Central memory CD4-positive, alpha-beta T cell (primary cell): ENCODE measurements at regions not wholly inside any gene's neighbourhood (a gene's known extent, or its start where the extent isn't known, plus 50 kb on each side); places are given as distances from the start of the nearest gene placed in this dataset.

ENCODE experiments used
- DNase-seq: peaks from one replicate; pipeline ENCODE4 v3.0.0; 2022

DNA sequence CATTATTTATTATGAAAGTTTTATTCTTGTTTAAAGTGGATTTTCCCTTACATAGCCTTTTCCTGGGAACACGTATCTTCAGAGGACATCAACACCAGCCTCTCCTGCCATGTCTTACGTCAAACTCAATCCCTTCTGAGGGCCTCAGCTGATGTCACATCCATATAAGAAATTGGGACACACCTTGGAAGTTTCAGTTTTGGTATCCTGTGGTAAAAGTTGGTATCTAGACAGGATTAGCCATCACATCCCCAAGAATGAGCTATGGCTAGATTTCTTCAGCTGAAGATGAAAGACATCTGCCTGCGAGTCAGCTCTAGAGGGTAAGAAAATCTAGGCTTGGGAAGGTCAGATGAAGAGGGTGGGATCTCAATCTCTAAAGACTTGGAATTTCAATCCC is 75.8 kb upstream of the ZNF516 start:
- no peak for DNase-seq

DNA sequence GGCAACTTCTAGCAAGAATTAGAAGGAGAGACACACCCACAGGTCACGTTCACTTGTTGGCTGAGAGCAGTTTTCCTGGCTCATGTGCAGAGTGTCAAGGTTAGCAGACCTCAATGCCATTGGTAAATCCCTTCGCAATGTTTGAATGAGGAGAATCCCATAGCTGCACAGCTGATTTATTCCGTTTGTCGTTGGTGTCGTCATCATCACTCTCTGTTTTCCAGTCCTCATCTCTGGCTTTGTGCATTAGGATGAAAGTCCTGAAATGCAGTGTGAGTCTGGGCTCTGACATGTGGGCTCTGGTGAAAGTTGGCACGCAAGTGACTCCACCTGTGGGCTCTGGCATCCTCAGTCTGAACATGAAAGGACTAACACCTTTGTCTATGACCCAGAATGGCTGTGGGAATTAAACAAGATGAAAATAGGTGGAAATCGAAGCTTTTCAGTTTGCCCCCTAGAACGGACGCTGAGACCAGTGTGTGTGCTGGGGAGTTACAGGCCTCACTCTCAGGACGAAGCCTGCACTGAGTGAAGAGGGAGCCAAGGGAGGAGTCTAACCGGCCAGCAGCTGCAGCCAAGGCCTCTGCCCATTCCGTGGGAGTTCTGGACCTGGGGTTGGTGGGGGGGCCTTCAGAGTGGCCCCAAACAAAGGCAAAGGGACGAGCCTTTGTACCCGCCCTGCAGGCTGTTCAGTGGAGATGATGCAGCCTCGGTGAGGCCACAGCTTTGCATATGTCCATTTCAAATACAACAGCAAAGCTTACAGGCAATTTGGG is 74.8 kb upstream of the ZNF516 start:
- DNase-seq: no peak

GRCh38 chr18:76568731-76569130 is 73.7 kb upstream of the ZNF516 start:
- DNase-seq: no peak

DNA sequence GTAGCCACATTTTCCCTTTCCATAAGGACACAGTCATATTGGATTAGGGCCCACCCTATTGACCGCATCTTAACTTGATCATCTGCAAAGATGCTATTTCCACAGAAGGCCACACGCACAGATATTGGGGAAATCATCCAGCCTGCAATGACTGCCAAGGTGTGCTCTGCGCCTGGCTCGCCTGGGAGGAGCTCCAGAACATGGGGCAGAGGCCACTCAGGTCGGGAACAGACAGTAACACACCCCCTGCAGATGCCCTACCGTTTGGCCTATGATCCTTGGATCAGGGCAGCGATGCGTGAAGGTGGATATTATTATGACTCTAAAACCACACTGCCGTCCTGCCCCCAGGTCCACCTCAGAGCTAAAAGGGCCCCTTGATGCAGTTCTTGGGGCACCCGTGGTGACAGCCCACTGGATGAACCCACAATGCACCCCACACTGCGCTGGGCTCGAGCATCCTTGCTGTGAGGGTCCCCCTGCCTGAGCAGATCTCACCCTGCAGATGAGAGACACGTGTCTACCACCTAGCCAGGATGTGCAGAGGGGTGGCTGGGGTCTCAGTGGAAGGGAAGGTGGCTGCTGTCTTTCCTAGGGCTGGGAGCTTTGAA is 72.9 kb upstream of the ZNF516 start:
- no peak for DNase-seq

DNA sequence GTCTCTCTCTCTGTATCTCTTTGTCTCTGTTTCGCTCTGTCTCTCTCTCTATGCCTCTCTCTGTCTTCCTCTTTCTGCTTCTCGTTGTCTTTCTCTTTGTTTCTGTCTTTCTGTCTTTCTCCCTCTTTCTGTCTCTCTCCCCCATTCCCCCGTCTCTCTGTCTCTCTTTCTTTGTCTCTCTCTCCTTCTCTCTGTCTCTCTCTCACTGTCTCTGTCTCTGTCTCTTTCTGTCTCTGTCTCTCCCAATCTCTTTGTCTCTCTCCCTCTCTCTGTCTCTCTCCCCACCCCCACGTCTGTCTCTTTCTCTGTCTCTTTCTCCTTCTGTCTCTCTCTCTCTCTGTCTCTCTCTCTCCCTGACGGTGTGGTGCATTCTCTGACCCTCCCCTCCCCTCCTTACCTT is 71.9 kb upstream of the ZNF516 start:
- no peak for DNase-seq

- no peak for DNase-seq
Observed at GRCh38 chr18:76565238-76566173, 70.5 kb upstream of the ZNF516 start.

DNA sequence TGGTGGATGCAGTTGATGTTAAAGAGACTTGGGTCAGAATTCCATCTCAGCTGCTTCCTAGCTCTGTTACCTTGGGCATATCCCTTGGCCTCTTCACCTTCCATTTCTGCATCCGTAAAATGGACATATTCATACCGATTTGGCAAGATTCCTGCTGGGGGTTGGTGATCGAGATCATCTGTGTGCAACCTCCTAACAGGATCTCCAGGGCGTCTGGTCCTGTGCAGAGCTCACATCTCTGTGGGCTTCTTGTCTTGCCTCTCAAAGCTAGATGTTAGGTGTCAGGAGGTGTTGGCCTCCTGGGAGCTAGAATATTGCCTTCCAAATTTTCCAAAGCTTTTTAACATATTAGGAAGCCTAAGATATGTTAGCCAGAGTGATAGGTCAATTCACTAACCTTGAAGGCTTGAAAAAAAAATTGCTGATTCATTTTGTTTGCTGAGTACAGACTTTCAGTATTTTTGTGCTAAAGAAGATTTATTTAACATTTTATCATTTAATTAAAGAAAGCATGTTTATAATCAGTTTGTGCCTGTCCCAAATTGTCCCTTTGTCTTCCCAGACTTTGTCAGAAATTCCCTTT is 69.7 kb upstream of the ZNF516 start:
- no peak for DNase-seq

GRCh38 chr18:76564117-76564516 is 69.1 kb upstream of the ZNF516 start:
- DNase-seq: no peak

DNA sequence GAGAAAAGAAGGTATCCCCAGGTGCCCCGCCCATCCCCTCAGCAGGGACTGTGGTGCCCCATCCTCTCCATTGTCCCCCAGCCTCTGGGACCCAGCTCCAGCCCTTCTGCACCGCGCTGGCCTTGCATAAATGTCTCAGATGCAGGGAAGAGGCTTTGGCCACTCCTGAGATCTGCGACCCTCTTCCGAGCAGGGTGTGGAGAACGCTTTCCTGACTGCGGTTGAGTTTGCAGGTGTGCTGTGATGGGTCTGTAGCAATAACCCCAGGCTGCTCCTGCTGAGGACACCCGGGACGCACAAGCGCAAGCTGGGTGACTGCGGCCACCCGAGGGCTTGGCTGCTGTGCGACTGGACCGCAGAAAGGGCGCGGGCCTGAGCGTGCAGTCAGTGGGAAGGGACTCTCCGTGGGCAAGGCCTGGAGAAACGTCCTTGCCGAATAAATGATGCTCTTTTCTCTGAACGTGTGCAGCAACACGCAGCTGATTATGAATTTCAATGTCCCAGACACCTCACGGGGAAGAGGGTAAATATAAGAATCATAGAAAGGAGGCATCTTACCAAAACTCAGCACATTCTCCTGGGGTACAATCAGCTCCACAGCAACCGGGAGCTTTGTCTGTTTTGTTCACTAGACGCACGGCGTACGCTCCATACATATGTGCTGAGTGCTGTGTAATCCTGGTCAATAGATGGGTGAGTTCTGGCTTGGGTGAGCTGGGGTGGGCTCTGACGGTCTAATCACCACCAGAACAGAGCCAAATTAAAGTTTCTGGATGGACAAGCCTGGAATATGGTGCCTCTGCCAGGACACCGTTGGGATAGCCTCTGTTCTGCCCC is 67.5 kb upstream of the ZNF516 start:
- no peak for DNase-seq

- no peak for DNase-seq
Observed at GRCh38 chr18:76558881-76559667, 64.0 kb upstream of the ZNF516 start.

DNA sequence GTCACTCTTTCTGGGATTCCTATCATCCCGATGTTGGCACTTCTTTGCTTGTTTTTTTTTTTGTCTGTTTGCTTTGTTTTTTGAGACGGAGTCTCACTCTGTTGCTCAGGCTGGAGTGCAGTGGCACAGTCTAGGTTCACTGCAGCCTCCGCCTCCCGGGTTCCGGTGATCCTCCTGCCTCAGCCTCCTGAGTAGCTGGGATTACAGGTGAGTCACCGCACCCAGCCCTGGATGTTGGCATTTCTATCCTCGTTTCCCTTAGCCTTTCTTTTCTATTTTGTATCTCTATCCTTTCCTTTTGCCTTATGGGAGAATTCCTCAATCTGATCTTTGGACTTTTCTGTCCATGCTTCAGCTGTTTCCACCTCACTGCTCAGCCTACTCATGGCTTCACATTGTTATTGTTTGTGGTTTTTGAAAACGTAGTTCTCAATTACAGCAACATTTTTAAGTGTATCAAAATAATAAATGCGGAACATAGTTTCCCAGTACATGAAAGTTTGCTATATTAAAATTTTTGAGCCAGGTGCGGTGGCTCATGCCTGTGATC is 62.1 kb upstream of the ZNF516 start:
- DNase-seq: no peak

GRCh38 chr18:76554547-76555222 is 59.6 kb upstream of the ZNF516 start:
- DNase-seq: no peak

- DNase-seq: no peak
Observed at GRCh38 chr18:76553715-76554546, 58.9 kb upstream of the ZNF516 start.

DNA sequence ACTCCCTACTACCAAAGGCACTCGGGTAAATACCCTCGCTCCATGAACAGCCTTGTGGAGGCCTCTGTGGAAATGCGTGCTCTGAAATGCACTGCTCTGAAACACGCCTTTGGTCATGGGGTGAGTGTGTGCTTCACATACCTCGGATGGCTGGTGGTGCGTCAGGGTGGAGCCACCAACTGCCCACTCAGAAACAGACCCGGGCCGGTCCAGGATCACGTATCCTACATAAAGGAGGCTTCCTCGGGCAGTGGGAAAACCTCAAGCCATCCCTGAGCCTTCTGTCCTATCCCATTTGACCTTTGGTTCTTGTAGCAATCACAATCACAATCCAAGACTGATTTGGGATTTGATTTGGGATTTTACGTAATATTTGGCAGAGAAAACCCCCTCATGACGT is 53.5 kb upstream of the ZNF516 start:
- DNase-seq: no peak

DNA sequence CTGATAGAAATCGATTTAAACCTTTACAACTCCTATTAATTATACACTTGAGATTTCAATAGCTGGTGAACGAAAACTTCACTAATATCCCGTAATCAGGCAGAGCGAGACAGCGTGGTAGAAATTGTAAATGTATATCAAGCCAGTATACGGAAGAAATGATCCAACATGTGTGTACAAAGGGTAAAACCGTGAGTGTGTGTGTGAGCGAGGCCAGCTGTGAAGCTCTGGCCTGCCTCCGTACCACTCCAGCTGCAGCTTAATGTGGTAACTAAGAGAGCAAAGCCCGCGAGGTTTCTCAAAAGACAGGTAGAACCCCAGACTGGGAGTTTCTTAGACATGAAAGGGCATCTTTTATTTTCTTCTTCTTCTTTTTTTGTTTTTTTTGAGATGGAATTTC is 52.3 kb upstream of the ZNF516 start:
- no peak for DNase-seq

DNA sequence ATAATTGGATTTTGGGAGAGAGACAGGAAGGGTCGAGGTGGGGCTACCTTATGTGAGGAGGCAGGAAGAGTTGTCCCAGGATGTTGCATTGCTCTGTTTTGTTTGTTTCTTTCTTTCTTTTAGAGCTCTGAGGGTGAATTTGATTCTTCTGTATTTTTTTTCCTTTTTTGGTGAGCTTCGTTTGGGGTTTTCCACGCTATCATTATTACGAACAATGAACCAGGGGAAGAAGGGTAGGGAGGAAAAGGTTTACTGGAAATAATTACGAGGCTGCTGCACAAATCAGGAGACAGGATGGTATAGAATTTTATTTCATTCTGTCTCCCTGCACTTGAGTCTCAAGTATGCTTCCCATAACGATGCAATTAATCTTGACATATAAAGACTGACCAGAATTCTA is 51.4 kb upstream of the ZNF516 start:
- DNase-seq: no peak

DNA sequence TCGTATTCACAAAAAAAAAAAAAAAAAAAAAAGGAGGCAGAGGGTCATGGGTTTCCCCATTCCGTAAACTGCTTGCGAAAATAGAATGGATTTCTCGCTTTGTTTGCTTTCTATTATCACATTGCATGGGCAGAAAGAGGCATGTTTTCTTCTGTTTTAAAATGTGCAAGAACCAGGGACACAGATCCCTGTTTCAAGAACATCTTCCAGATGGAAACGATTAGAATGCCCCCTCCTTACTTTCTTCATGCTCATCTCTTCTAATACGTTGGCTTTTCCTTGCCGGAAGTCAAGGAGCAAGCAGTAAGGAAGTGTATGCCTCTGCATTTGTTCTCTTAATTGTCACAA is 51.0 kb upstream of the ZNF516 start:
- DNase-seq: no peak

- DNase-seq: no peak
Observed at GRCh38 chr18:76545433-76546087, 50.5 kb upstream of the ZNF516 start.
